Myocyte (in vitro differentiated cells): ENCODE measurements at regions not wholly inside any gene's neighbourhood (a gene's known extent, or its start where the extent isn't known, plus 50 kb on each side); places are given as distances from the start of the nearest gene placed in this dataset.
"Not testable (repeated sequence)": the region's sequence is repeated elsewhere in the genome, so short reads cannot be mapped to it uniquely, and the experiment has no call there.

ENCODE experiments used
- DNase-seq: peaks from one replicate; pipeline ENCODE4 v3.0.0-alpha.2; 2012; ENCODE audit warnings: low read depth

DNA sequence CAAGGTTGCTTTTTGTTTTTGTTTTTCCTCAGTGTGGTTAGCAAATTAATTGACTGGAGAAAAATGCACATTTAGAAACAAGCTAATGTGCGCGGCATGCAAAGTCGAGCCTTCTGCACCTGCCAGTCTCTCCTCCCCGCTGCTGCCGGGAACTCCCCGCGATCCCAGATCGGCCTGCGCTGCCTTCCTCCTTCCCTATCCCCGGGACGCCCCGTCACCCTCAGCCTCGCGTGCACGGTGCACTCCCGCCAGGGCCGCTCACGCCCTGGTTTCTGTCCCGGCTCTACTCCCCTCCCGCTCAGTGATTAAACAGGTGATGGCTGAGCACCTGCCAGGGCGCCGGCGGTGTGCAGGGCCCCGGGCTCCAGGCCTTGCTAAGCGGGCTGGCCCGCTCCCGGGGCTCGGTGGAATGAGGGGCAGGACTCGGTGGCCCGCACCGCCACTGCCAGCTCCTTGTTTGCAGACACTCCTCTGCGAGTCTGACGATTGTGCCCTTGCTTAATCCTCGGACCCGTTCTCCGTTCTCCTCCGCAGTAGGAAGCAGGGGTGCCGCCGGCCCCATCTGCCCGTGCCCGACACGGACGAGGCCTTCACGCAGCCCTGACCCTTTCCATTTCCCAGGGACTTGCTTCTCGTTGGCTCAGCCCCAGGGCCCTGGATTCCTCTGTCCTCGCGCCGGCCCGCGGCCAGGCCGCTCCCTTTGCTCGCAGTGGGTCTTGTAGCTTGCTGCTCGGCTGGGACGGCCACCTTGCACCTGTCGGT is 143.4 kb downstream of the TRIML1 start:
- DNase-seq: no peak

DNA sequence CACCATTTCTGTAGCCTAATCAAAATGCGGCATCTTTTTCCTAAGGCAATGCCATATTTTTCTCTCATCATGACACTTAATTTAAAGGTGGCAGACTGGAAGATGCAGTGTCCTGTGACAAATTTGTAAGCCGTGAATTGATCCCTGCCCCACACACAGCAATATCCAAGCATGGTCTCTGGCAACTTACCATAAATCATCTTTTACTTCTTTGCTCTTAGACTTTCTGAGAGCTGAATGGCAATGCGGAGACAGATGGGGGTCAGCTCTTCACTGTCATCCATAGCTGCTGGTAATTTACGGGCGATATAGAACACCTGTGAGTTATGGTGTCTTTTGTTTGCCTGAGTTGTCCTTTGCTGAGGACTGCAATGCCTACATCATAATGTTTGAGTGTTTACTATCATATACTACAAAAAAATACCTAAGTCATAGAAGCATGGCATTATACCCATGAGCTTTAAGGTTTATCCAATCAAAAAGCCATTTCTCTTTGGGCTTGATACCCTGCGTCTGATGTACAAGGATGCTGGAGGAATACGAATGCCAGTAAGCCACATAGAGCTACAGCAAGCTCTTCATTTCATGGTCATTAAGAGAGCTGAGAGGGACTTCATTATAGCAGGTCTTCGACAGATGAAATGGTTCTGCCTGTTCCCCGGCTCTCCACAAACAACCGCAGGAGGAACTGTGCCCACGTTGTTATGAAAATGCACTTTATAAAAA is 148.1 kb downstream of the TRIML1 start:
- DNase-seq: no peak

DNA sequence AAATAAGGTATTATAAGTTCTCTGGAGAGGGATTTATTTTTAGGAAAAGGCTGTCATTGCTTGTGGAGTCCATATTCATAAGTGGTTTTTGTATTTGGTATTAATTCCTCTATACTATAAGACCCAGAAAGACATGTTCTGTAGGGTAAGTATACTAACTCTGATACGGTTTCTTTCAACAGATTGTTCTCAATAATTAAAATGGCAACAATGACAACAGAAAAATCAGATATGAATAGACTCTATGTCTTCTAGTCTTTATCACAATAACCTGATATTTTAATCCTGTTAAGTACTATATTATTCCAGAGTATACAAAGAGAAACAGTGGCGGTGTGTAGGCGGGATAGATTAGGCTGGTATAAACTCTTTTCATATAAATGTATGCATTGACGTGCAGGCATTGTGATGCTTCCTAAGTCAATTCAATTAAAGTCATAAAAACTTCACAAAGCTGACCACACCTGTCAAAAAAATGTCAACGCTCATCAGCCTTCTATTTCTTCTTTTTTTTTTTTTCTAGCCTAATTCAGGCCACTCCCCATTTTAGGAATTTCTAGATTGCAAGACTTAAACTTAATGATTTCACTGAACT is 150.4 kb downstream of the TRIML1 start:
- DNase-seq: no peak

DNA sequence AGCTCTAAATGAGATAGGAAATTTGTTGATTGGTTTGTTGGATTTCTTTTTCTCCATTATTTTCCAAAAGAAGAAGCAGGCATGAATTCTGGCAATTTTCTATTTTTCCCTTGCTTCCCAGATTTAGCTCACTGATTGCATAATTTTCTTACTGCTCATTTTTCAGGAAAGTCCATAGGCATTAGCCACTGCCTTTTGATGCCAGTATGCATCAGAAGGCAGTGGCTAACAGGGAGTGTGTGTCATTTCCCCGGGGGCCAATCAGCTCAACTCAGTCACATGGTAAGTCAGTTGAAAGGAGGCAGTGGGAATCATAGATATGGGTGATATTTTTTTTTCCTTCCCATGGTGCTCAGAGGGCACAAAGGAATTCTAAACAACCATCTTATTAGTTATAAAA is 156.7 kb downstream of the TRIML1 start:
- no peak for DNase-seq

DNA sequence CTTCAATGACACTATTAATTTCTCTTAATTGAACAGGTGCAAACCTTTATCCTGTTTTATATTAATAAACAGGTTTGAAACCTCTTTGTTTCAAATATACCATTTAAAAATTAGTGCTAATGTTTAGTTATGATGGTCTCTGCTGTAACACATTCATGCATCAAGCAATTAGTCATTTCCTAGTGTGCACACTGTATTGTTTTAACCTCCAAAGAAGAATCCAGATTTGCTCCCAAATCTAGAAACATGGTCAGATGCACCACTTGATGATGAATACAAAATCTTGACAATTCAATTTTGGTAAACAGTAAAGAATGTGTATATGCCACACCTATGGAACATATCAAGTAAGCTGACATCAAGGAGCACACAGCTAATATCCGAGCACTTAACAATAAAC is 157.1 kb downstream of the TRIML1 start:
- no peak for DNase-seq

DNA sequence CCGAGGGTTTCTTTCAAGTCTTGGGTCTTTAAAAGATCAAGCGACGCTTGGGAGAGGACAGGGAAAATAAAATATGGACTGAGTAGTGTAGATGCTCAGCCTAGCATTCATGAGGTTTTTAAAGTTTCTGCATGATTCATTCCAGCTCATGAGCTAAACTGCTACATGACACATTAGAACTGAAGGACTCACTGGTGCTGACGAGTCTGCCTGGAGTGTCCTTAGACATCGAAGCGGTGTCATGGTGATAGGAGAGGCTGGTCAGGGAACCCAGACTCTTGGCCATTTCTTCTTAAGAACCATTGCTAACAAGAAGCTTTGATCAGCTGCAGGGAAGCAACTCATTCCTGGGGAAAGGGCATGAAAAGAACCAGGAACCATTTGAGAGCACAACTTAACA is 158.6 kb downstream of the TRIML1 start:
- no peak for DNase-seq

DNA sequence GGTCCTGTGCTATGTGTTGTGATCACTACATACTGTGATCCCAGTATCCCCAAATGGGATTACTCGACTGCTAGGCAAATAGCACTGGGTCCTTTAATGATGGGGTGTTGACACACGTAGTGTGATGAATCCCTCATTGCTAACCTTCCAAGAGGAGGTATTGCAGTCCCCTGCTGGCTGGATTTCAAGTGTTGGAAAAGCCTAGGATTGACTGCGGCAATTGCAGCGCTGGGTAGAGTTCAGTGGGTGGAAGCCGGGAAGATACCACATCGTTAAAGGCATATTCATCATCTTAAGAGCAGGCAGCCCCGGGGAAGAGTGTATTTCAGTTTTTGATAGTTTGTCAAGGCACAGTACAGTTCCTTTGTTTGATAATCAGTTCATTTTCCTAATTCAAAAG is 159.9 kb downstream of the TRIML1 start:
- DNase-seq: no peak

DNA sequence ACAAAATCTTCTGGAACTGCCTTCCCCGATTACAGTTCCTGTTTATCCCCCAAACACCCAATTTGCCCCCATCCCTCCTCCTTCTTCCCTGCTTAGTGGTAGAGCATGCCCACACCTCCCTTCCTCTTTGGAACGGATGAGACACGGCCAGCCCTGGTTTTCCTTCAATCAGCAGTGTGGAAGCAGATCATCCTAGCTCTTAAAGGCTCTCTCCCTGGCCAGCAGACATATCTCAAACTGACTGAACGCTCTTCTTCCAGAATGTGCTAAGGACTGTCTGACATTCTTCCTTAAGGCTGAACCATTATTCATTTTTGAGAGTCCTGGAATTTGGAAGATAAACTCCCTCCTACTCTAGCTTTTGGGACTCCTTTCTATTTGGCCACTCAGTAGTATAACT is 161.1 kb downstream of the TRIML1 start:
- no peak for DNase-seq

DNA sequence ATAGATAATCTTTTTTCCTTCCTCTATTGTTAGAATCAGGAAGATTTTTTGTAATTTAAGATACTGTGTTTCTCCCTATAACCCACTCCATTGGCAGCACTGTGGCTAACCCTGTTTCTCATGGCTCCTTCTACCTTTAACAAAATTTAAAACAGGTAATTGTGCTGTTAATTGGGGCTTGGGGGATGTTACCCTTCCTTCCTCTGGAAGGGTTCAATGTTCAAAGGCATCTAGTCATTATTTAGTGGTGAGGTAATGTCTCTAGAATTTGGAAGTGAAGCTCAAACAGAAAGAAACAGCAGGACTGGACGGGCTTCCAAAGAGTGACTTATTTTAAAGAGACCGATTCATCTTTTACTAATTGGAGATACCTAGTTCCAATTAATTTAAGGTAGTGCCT is 166.4 kb downstream of the TRIML1 start:
- no peak for DNase-seq

DNA sequence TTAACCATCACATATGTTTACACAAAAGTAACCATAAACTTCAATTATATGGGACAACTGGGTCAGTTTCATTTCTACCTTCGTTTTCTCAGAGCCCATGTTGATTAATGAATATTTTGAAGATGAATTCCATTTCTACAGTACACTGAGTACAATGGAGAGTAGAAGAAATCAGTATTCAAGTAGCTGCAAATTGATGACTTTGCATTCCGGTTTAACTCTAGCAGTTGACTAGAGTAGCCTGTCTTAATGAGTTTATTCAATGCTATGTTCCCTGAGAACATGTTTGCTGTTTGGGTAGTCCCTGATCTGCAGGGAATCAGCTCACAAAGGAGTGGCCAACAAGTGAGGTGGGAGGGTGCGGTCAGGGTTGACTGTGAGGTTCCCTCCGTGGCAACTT is 168.3 kb downstream of the TRIML1 start:
- no peak for DNase-seq

DNA sequence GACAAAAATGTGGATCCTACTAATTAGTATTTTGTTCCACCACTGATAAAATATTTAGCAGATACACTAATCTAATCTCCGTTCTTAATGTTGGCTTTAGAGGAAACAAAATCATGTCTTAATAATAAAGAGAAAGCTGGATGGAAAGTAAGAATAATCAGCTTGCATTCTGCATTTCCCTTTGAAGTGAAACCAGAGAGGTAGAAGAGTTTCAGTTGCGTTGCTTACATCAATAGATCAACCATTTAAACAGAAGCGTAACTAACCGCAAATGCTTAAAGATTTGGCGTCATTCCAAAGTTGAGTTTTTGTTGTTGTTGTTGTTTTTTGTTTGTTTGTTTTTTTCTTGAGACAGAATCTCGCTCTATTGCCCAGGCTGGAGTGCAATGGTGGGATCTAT is 168.9 kb downstream of the TRIML1 start:
- DNase-seq: no peak

DNA sequence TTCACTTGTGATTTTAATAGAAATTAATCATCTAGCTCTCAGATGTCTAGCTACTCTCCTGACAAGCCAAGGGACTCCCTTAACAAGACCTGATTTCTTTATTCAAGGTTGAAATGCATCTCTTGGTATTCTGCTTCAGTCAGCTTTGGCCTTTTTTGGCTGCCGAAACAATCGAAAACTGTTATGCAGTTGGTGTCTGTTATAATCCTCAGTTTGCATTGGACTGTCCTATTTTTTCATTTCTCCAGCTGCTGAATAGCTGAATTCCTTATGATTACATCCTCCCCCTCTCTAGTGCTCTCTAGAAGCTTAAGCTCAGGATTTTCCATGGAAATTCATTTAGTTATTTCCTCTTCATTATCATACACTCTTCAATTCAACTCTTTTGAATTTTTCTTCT is 177.2 kb downstream of the TRIML1 start:
- no peak for DNase-seq

DNA sequence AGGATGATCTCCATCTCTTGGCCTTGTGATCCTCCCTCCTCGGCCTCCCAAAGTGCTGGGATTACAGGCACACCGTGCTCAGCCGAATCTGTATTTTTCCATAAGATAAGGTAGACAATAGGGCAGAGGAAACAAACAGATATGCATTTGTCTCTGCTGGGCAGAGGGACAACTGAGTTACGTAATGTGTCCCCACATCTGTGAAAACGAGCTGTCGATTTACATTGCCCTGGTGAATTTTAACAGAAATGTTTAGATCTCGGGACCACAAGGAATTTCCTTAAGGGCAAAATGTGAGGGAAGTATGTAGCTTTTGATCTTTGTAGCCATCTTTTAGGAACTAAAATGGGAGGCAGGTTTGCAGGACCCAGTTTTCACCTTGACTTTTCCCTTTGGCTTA is 189.7 kb downstream of the TRIML1 start:
- DNase-seq: no peak

DNA sequence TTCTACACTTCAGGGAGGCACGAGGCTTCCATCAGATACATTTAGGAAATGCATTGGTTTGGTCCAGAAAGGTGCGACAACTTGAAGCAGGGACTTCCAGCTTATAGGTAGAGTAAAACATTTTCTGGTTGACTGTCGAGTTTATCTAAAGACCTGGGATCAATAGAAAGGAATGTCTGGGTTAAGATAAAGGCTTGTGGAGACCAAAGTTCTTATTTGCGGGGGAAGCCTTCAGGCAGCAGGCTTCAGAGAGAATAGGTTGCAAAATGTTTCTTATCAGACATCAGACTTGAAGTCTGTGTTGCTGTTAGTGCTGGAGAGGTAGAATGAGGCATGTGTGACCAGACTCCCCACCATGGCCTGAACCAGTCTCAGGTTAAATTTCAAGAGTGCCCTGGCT is 190.3 kb downstream of the TRIML1 start:
- DNase-seq: no peak

DNA sequence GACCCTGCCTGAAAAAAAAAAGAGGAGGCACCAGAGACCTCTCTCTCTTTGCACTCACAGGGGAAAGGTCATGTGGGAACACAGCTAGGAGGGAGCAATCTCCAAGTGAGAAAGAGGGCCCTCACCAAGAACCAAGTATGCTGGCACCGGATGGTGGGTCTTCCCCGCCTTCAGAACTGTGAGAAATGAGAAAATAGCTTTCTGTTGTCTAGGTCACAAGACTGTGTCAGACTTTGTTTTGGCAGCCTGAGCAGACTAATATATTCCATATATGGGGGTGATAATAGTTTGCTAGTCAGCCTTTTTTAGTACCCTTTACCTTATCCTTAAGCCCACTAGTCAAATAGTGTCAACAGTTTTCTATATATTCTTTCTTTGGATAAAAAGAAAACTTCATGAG is 193.0 kb downstream of the TRIML1 start:
- DNase-seq: no peak

DNA sequence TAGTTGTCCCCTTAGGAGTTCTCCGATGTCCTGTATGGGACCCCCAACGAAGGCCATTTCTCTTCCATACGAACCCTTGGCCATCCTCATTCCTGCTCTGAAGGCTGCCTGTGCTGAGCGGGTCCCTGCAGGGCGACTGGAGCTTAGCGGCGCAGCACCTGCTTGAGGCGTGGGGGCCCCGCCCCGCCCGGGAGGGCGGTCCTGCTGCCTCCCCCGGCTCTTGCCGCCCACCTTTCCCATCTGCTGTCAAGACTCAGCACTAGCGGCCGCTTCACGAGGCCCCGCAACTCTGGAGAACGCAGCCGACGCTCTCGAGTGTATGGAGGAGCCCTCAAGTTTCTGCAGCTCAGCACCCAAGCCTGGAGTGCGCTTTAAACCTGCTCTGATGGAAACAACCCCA is 197.7 kb downstream of the TRIML1 start:
- no peak for DNase-seq

DNA sequence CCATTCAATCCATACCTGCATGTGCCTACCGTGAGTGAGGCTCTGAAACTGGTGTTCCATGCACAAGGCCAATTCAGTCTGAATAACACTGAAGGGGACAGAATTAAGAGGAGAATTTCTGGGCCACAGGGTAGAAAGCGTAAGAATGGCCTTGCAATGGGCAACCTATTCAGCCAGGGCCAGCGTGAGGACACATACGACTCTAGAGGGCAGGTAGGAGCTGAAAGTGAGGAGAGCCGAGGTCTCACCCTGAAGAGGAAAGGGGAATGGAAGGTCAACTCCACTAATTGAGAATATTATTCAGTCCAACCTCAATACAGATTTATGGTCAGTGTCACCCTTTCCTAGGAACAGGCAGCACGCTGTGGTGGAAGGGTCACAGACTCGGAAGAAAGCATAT is 202.2 kb downstream of the TRIML1 start:
- DNase-seq: no peak

DNA sequence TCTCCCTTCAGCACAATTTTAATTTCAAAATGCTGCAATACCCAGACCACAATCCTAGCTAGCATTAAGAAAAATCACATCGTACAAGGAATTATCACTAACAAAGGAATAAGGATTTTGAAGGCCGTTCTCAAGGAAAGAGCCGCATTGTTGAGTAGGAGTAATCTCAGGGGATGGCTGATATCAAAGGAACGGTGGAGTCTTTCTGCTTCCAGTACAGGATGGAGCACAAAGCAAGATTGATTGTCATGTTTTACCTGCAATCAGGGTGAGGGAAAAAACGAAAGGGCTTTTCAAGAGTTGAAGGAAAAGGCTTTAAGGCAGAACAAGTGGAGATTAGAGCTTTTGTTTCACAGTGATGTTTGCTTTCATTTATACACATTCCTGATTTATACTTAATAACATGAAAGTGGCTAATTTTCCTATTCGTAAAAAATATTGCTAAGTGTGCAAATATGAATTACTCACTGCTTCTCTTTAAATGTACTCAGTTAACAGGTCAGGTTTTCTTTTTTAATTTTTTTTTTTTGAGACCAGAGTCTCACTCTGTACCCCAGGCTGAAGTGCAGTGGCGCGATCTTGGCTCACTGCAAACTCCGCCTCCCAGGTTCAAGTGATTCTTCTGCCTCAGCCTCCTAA is 207.0 kb downstream of the TRIML1 start:
- DNase-seq: no peak

DNA sequence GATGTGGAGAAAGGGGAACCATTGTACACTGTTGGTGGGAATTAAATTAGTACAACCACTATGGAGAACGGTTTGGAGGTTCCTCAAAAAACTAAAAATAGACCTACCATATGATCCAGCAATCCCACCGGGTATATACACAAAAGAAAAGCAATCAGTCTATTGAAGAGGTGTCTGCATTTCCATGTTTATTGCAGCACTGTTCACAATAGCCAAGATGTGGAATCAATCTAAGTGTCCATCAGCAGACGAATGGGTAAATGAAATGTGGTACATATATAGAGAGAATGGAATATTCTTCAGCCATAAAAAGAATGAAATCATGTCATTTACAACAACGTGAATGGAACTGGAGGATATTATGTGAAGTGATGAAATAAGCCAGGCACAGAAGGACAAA is 208.1 kb downstream of the TRIML1 start:
- DNase-seq: no peak

DNA sequence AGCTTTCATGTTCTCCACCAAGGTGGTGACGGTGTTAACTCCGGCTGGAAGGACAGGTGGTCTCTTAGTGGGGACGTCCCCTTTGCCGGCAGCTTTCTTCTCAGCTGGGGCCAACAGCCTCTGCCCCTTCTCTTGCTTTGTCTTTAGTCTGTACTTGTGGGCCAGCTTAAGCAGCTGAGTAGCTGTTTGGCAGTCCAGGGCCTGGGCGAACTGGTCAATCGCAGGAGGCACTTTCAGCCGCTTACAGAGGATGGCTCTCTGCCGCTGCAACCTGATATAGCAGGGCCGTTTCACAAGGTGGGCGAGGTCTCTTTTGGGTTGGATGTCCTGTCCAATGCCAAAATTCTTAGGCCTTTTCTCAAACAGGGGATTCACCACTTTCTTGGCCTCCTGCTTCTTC is 210.3 kb downstream of the TRIML1 start:
- DNase-seq: not testable (repeated sequence)

DNA sequence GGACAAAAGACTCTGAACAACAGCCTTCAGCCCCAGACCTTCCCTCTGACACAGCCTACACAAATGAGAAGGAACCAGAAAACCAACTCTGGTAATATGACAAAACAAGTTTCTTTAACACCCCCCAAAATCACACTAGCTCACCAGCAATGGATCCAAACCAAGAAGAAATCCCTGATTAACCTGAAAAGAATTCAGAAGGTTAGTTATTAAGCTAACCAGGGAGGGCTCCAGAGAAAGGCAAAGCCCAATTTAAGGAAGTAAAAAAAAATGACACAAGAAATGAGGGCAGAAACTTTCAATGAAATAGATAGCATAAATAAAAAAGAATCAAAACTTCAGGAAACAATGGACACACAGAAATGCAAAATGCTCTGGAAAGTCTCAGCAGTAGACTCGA is 224.0 kb downstream of the TRIML1 start:
- no peak for DNase-seq

DNA sequence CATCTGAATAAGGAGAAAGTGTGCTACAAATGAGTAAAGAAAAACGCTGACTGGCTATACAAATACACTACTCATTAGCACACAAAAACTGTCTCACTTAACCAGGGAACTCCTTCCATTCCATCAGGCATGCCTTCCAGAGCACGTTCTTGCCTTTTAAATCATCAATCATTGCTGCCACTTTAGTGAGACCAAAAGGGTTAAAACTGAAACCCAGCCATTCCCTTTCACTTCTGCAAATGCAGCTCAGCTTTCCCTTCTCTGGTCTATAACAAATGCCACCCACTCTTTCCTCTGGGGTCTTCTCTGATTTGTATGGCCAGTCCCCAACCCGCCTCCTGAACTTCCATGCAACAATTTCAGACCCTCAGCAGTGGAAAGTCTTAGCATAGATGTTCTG is 231.5 kb downstream of the TRIML1 start:
- DNase-seq: no peak
